Testis (tissue), 2 donors: ENCODE measurements at regions not wholly inside any gene's neighbourhood (a gene's known extent, or its start where the extent isn't known, plus 50 kb on each side); places are given as distances from the start of the nearest gene placed in this dataset.

Source experiments
- POLR2A ChIP-seq: fragments of 450-650 bp; IDR thresholded peaks from one replicate; pipeline ENCODE4 v1.6.1; 2017; ENCODE audit warnings: antibody characterized with exemption, mild to moderate bottlenecking, moderate library complexity
- TF ChIP-seq, protein P1 (sequence below), 3 experiments: fragments of 450-650 bp in 2 of 3; fragments of 200-600 bp in 1 of 3; sonication (generic) in 1 of 3; IDR thresholded peaks; one replicate each; pipeline ENCODE4 v1.5.1; 2016 to 2019; ENCODE audit warnings: antibody characterized with exemption in 3 of 3, mild to moderate bottlenecking in 2 of 3, moderate library complexity in 1 of 3

- TF ChIP-seq, protein P1, sequence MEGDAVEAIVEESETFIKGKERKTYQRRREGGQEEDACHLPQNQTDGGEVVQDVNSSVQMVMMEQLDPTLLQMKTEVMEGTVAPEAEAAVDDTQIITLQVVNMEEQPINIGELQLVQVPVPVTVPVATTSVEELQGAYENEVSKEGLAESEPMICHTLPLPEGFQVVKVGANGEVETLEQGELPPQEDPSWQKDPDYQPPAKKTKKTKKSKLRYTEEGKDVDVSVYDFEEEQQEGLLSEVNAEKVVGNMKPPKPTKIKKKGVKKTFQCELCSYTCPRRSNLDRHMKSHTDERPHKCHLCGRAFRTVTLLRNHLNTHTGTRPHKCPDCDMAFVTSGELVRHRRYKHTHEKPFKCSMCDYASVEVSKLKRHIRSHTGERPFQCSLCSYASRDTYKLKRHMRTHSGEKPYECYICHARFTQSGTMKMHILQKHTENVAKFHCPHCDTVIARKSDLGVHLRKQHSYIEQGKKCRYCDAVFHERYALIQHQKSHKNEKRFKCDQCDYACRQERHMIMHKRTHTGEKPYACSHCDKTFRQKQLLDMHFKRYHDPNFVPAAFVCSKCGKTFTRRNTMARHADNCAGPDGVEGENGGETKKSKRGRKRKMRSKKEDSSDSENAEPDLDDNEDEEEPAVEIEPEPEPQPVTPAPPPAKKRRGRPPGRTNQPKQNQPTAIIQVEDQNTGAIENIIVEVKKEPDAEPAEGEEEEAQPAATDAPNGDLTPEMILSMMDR (IDR thresholded peaks at IDR 0.05), result no peak
- TF ChIP-seq POLR2A, result no peak
Observed at GRCh38 chr6:66265737-66266136, 558.7 kb upstream of the EYS start.
